Fibroblast of villous mesenchyme (primary cell): ENCODE measurements at regions not wholly inside any gene's neighbourhood (a gene's known extent, or its start where the extent isn't known, plus 50 kb on each side); places are given as distances from the start of the nearest gene placed in this dataset.

Source experiments
- DNase-seq: peaks from one replicate; pipeline ENCODE4 v3.0.0-alpha.2; 2010; ENCODE audit warnings: low read depth
- H3K4me3 ChIP-seq: 2 replicates; pipeline ENCODE4 v1.5.1; 2011; ENCODE audit warnings: low read depth, mild to moderate bottlenecking, low read length
- TF ChIP-seq, protein P1 (sequence below): IDR thresholded peaks from 2 replicates; pipeline ENCODE4 v1.5.1; 2012; ENCODE audit warnings: low read depth, mild to moderate bottlenecking, low read length; ENCODE audit not compliant: insufficient read depth

- DNase-seq: no peak
- H3K4me3 ChIP-seq: no peak overlapping the region
- TF ChIP-seq, protein P1, sequence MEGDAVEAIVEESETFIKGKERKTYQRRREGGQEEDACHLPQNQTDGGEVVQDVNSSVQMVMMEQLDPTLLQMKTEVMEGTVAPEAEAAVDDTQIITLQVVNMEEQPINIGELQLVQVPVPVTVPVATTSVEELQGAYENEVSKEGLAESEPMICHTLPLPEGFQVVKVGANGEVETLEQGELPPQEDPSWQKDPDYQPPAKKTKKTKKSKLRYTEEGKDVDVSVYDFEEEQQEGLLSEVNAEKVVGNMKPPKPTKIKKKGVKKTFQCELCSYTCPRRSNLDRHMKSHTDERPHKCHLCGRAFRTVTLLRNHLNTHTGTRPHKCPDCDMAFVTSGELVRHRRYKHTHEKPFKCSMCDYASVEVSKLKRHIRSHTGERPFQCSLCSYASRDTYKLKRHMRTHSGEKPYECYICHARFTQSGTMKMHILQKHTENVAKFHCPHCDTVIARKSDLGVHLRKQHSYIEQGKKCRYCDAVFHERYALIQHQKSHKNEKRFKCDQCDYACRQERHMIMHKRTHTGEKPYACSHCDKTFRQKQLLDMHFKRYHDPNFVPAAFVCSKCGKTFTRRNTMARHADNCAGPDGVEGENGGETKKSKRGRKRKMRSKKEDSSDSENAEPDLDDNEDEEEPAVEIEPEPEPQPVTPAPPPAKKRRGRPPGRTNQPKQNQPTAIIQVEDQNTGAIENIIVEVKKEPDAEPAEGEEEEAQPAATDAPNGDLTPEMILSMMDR: no peak
These were observed 64.4 kb upstream of the HECTD2 start for GRCh38 chr10:91345716-91346115.

GRCh38 chr10:91347529-91347928 lies 62.6 kb upstream of the HECTD2 start:
- no peak for DNase-seq
- no peak overlapping the region for H3K4me3 ChIP-seq
- TF ChIP-seq, protein P1: no peak

DNA sequence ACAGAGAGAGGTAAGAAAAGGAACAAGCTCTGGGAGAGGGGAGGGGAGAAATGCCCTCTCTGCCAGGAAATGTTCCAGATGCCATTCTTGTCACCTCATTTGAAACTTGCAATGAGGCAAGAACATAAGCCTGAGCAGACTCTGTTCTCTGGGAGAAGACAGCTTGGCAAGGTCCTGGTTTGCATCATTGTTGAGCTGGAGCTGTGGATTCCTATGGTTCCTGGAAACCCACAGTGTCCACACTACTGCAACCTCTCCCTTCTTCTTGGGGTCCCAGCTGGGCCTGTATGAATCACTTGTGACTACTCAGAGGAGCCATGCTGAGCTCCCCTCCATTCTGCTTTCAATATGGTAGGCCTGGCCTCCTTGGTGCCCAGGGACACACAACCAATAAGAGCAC lies 60.8 kb upstream of the HECTD2 start:
- peak; percentile 81 for DNase-seq
- no peak overlapping the region for H3K4me3 ChIP-seq
- TF ChIP-seq, protein P1: no peak

DNA sequence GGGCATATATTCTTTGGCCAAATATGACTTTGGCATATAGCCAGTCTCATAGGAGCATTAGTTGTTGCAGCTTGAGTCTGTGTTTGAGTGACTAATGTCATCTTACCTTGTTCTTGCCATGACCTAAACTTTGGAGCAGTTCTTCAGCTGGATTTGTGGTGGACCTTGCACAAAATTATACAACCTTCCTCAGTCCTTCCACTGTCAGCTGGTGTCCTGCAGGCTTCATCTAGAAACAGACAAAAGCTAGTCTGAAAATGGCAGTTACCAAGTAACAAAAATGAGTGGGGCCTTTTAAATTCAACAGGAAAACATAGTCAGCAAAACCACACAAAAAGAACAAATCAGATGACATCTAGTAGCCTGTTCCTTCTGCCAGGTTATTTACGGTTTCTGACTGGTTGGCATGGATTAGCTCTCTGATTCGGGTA lies 59.5 kb upstream of the HECTD2 start:
- no peak for DNase-seq
- TF ChIP-seq, protein P1: no peak
- no peak overlapping the region for H3K4me3 ChIP-seq

- H3K4me3 ChIP-seq: no peak overlapping the region
- DNase-seq: no peak
- TF ChIP-seq, protein P1: no peak
These were observed 57.4 kb upstream of the HECTD2 start for GRCh38 chr10:91352760-91353159.

GRCh38 chr10:91354166-91355075 lies 55.7 kb upstream of the HECTD2 start:
- no peak for DNase-seq
- H3K4me3 ChIP-seq: no peak overlapping the region
- TF ChIP-seq, protein P1: no peak
